Ectodermal cell (in vitro differentiated cells): ENCODE measurements at regions not wholly inside any gene's neighbourhood (a gene's known extent, or its start where the extent isn't known, plus 50 kb on each side); places are given as distances from the start of the nearest gene placed in this dataset.

ENCODE experiments used
- H3K27ac ChIP-seq: 2 replicates; pipeline ENCODE4 v1.7.0; 2013; ENCODE audit warnings: mild to moderate bottlenecking, low read depth, low read length; ENCODE audit not compliant: insufficient read depth, poor library complexity, severe bottlenecking
- H3K27me3 ChIP-seq: 2 replicates; pipeline ENCODE4 v1.7.0; 2013; ENCODE audit warnings: mild to moderate bottlenecking, low read length; ENCODE audit not compliant: insufficient read depth, control insufficient read depth, poor library complexity, severe bottlenecking
- H3K36me3 ChIP-seq: one replicate; pipeline ENCODE4 v1.7.0; 2013; ENCODE audit warnings: low read length; ENCODE audit not compliant: control insufficient read depth, insufficient read depth
- H3K4me1 ChIP-seq: one replicate; pipeline ENCODE4 v1.7.0; 2013; ENCODE audit warnings: low read length; ENCODE audit not compliant: control insufficient read depth, insufficient read depth
- H3K4me3 ChIP-seq: 2 replicates; pipeline ENCODE4 v1.7.0; 2013; ENCODE audit warnings: low read depth, low read length, control low read depth; ENCODE audit not compliant: insufficient read depth
- H3K9me3 ChIP-seq: 2 replicates; pipeline ENCODE4 v1.7.0; 2013; ENCODE audit warnings: mild to moderate bottlenecking, low read length, moderate library complexity; ENCODE audit not compliant: control insufficient read depth
- WGBS, 2 experiments: methylation state at CpG; one replicate each; pipeline ENCODE4 v1.1.7; 2013; ENCODE audit warnings: missing lambda C conversion rate in 2 of 2; 5-methylcytosine and 5-hydroxymethylcytosine counted together

DNA sequence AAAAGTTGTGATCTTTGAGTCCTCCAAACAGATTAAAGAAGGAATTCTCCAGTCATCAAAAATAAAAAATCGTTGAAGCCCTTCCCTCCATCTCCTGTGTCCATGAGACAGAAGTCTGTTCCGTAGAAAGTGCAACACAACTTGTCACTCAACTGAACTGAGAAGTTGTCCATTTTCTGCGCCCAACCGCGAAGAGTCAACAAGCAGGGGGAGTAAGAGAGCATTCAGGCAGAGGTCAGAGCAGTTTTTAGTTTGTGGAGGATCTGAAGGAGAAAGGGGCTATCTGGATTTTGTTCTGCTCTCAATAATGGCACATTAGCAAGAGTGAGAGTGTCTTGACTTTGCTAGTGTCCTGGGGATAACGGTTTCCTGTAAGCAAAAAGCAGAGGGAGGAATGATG lies 303.9 kb downstream of the ICE1 start:
- Histone ChIP-seq H3K4me3 (no peak overlapping the region), H3K9me3 (no peaks in the 10 kb centered on the region), H3K27me3 (no peaks in the 10 kb centered on the region), H3K4me1 (no peaks in the 10 kb centered on the region), H3K36me3 (no peaks in the 10 kb centered on the region), H3K27ac (no peak overlapping the region)
- WGBS, 2 experiments, result 86% methylated on average over 6 of the region's 6 CpGs

DNA sequence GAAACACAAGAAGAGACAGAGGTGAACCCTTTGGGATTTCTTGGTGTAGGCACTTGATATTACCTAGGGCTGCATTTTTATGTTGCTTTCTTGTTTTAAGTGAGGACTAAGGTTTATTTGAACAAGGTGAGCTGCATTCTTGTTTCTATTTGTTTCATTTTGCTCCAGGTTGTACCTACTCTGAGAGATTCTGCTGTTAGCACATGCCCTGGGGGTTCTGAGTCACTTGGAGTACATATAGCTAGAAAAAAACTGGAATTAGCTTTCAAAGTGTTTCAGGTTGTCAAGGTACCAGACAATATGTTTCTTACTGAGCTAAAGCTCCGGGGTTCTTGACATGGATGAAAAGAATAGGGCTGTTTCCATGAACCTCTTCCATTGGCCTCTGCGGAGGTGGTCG lies 299.4 kb downstream of the ICE1 start:
- no peaks in the 10 kb centered on the region for H3K36me3 ChIP-seq
- H3K9me3 ChIP-seq, result no peaks in the 10 kb centered on the region
- H3K27me3 ChIP-seq, result no peaks in the 10 kb centered on the region
- no peak overlapping the region for H3K27ac ChIP-seq
- no peaks in the 10 kb centered on the region for H3K4me1 ChIP-seq
- no peak overlapping the region for H3K4me3 ChIP-seq
- 67 to 89% methylated on average over 2 to 3 of the region's 3 CpGs for WGBS, 2 experiments

DNA sequence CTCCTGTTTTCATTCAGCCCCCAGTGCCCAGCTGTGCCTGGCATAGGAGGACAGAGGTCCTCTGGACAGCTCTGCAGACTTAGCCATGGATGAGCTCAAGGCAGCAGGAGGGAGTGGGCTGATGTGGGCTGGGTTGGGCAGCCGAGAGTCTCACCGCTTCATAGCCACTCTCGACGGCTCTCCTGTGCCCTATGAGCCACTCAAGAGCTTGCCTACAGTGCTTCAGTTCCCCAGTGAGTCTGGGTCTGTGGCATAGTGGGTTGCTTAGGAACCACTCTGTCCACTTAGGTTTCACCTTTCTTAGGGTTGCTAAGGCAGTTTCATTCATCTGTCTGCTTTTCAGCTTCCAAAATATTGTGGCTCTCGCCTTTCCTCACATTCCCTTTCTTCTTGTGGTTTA lies 296.8 kb downstream of the ICE1 start:
- H3K36me3 ChIP-seq, result no peaks in the 10 kb centered on the region
- WGBS, 2 experiments, result 93 to 95% methylated on average over 5 of the region's 5 CpGs
- H3K9me3 ChIP-seq, result no peaks in the 10 kb centered on the region
- no peak overlapping the region for H3K27ac ChIP-seq
- no peaks in the 10 kb centered on the region for H3K4me1 ChIP-seq
- H3K27me3 ChIP-seq, result no peaks in the 10 kb centered on the region
- H3K4me3 ChIP-seq, result no peak overlapping the region

DNA sequence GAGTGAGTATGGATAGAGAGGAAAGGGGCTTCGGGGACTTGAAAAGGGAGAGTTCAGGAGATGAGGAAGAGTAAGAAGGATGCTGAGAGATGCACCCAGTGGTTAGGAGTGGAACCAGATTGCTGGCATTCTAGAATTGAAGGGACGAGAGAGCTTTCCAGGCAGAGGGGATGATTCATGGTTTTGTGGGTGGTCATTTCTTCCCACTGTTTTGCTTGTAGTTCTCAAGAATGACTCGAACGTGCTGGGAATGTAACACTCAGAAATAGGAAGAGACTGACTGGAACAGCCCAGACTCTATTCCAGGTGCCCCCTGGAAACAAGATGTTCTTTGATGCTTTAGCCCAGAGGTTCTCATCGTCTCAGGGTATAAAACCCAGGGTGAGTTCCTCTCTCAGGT lies 294.2 kb downstream of the ICE1 start:
- Histone ChIP-seq H3K9me3 (no peaks in the 10 kb centered on the region), H3K4me3 (no peak overlapping the region), H3K27ac (no peak overlapping the region), H3K4me1 (no peaks in the 10 kb centered on the region), H3K36me3 (no peaks in the 10 kb centered on the region), H3K27me3 (no peaks in the 10 kb centered on the region)
- 92% methylated on average over 5 of the region's 5 CpGs for WGBS, 2 experiments

DNA sequence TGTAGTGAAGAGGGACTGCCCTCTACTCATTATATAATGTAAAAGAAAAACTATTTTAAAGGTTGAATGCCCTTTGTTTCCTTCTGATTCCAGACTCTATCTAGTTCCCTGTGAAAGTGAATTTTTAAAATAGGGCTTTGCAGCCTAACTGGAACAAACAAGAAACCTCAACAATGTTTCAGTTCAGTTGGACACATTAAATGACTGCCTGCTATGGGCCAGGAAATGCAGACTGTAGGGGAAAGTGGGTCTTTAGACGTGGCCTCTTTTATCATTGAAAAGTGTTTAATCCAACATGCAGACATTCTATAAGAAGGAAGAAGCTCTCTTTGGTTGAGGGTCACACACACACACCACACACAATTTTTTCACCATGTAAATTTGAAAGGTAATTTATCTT lies 289.1 kb downstream of the ICE1 start:
- Histone ChIP-seq H3K4me1 (no peaks in the 10 kb centered on the region), H3K27me3 (no peaks in the 10 kb centered on the region), H3K27ac (no peak overlapping the region), H3K9me3 (peaks cover 4% of the 10 kb centered on the region), H3K4me3 (no peak overlapping the region), H3K36me3 (no peaks in the 10 kb centered on the region)
- 83% methylated on average over 1 of the region's 1 CpG; no CpG with 5 or more reads in 1 of the 2 experiments for WGBS, 2 experiments

DNA sequence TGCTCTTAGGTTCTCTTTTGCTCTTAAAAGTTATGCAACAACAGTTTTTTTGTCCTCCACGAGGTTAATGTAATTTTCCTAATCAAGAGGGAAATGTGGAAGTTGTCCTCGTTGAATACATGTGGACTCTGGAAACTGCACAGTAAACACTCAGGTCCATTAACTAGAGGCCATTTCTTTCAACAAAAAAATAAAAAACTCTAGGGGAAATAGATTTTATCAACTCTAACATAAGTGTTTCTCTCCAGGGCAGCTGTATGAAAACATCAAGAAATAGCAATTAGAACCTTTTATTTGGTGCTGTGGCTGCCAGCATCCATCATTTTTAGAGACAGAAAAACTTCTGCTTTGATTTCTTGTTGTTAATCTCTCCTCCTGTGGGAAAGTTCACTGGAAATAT lies 288.6 kb downstream of the ICE1 start:
- 94 to 96% methylated on average over 2 of the region's 2 CpGs for WGBS, 2 experiments
- Histone ChIP-seq H3K4me1 (no peaks in the 10 kb centered on the region), H3K9me3 (peaks cover 4% of the 10 kb centered on the region), H3K27me3 (no peaks in the 10 kb centered on the region), H3K27ac (no peak overlapping the region), H3K4me3 (no peak overlapping the region), H3K36me3 (no peaks in the 10 kb centered on the region)

DNA sequence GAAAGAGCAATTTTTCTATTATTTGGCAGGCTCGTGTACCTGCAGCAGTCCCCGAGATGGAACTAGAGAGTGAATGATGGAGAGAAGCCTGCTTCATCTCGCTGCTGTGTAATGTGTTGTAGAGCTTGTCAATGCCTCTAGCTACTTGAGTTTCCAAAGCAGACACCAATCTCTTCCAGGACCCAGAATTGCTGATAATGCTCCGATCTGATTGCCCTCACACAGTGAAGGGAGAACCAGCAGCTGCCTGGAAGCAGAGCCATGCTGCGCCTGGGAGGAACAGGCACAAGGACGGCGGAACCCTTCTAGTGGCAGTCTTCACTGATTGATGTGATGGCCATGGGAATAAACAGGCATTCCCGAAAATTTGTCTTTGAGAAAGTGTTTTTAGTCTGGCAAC lies 288.0 kb downstream of the ICE1 start:
- no peaks in the 10 kb centered on the region for H3K27me3 ChIP-seq
- no peaks in the 10 kb centered on the region for H3K4me1 ChIP-seq
- H3K36me3 ChIP-seq, result no peaks in the 10 kb centered on the region
- H3K4me3 ChIP-seq, result no peak overlapping the region
- WGBS, 2 experiments, result 90 to 93% methylated on average over 8 of the region's 8 CpGs
- H3K27ac ChIP-seq, result no peak overlapping the region
- H3K9me3 ChIP-seq, result peaks cover 4% of the 10 kb centered on the region

DNA sequence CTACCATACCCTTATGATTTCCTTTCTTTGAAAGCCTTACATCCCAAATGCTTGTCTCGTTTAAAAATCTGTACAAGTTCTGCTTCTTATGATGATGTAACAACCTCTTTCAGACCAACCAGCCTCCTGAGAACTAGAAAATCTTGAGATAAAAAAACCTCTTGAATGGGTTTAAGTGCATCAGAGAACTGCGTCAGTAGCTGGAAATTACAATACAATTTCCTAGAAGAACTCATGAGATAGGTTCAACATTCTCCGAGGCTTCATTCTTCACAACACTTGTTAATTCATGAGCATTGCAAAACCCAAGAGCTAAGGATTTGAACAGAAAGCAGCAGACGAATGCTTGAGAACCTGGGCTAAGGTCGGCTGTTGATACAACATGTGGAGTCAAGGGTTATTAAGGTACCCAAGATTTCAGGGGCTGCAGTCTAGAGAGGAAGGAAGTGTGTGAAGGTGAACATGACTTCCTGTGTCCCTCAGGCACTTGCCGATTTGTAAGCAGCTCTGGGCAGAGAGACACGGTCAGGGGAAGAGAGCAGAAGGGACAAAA lies 286.0 kb downstream of the ICE1 start:
- no peak overlapping the region for H3K4me3 ChIP-seq
- peaks cover 4% of the 10 kb centered on the region for H3K9me3 ChIP-seq
- H3K27me3 ChIP-seq, result no peaks in the 10 kb centered on the region
- 94 to 95% methylated on average over 7 of the region's 7 CpGs for WGBS, 2 experiments
- no peaks in the 10 kb centered on the region for H3K36me3 ChIP-seq
- no peaks in the 10 kb centered on the region for H3K4me1 ChIP-seq
- H3K27ac ChIP-seq, result no peak overlapping the region

DNA sequence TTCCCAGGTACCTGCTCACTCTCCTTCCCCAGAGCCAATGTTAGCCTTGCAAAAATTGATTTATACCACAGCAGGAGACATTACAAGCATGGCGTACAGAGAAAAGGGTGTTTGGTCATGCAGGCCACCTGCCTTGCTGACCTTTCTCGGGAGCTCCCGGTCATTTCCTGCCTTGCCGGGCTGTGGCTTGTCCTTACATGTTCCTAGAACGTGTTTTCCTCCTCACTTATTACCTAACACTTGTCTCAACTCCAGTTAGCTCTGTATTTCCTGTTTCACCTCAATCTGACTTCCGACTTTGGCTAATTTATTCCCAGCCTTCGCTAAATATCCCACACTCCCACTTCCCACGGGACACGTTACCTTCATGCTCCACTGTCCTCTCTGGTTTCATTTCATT lies 282.5 kb downstream of the ICE1 start:
- Histone ChIP-seq H3K27ac (no peak overlapping the region), H3K4me3 (no peak overlapping the region), H3K9me3 (peaks cover 4% of the 10 kb centered on the region), H3K4me1 (no peaks in the 10 kb centered on the region), H3K27me3 (no peaks in the 10 kb centered on the region), H3K36me3 (no peaks in the 10 kb centered on the region)
- 91% methylated on average over 9 of the region's 9 CpGs for WGBS, 2 experiments

DNA sequence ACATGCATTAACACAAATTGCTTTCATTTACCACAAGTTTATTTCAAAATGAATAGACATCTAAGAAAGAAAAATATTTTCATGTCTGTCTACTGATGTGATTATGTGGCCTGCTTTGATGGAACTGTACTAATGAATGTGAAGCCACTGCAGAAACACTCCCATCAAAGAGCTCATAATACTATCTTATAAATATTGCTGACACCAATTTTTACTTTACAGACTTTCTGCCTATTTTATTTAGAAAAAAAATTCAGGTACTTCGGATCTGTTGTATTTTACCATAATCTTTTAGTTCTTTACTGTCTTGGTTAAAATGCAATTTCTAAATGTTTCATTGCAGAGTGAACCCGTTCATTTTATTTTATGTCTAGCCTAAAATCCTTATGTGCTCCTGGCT lies 281.9 kb downstream of the ICE1 start:
- Histone ChIP-seq H3K9me3 (peaks cover 4% of the 10 kb centered on the region), H3K4me1 (no peaks in the 10 kb centered on the region), H3K4me3 (no peak overlapping the region), H3K27me3 (no peaks in the 10 kb centered on the region), H3K27ac (no peak overlapping the region), H3K36me3 (no peaks in the 10 kb centered on the region)
- WGBS, 2 experiments, result 90% methylated on average over 2 of the region's 2 CpGs

DNA sequence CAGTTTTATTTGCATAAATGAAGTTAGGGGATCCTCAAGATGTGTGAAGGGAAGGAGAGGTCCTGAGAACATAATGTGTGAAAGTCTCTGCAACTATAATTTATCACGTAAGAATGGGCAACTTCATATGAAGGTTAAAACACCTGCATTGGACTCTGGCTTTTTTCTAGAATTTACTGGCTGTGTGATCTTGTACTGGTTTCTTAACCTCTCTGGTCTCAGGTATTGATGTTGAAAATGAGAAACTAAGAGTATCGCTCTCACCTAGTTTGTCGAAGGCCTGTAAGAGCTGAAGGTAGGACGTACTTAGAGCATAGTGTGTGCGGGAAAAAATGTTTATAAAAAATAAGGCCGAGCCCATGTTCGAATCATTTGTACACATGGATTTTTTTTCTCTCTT lies 280.5 kb downstream of the ICE1 start:
- WGBS, 2 experiments, result 94 to 98% methylated on average over 7 of the region's 7 CpGs

More for the DNA sequence above, 280.5 kb downstream of the ICE1 start:
- no peak overlapping the region for H3K4me3 ChIP-seq
- H3K9me3 ChIP-seq, result no peaks in the 10 kb centered on the region
- no peak overlapping the region for H3K27ac ChIP-seq
- no peaks in the 10 kb centered on the region for H3K36me3 ChIP-seq
- H3K27me3 ChIP-seq, result no peaks in the 10 kb centered on the region
- no peaks in the 10 kb centered on the region for H3K4me1 ChIP-seq
